Smooth muscle cell (in vitro differentiated cells): ENCODE measurements at regions not wholly inside any gene's neighbourhood (a gene's known extent, or its start where the extent isn't known, plus 50 kb on each side); places are given as distances from the start of the nearest gene placed in this dataset.

Experiments
- DNase-seq: peaks from one replicate; lab custom pipeline; 2025; ENCODE audit not compliant: unreplicated experiment; lab: John Stamatoyannopoulos, UW
- H2AFZ ChIP-seq: fragments of 200-600 bp; sonication (generic); 2 replicates; pipeline ENCODE4 v1.6.0; 2016; ENCODE audit warnings: antibody characterized with exemption, low read depth, mild to moderate bottlenecking
- H3F3A ChIP-seq: fragments of 200-600 bp; sonication (generic); 2 replicates; pipeline ENCODE4 v1.6.0; 2017; ENCODE audit warnings: antibody characterized with exemption, low read depth
- H3K27ac ChIP-seq: fragments of 200-600 bp; sonication (generic); 2 replicates; pipeline ENCODE4 v1.5.1; 2016; ENCODE audit warnings: low read depth, mild to moderate bottlenecking
- H3K27me3 ChIP-seq: fragments of 200-600 bp; sonication (generic); 2 replicates; pipeline ENCODE4 v1.6.1; 2016; ENCODE audit warnings: low read depth, mild to moderate bottlenecking
- H3K36me3 ChIP-seq: fragments of 200-600 bp; sonication (generic); 2 replicates; pipeline ENCODE4 v1.5.1; 2016; ENCODE audit warnings: low read depth
- H3K4me1 ChIP-seq: fragments of 200-600 bp; sonication (generic); 2 replicates; pipeline ENCODE4 v1.5.1; 2016; ENCODE audit warnings: low read depth
- H3K4me2 ChIP-seq: fragments of 200-600 bp; sonication (generic); 2 replicates; pipeline ENCODE4 v1.6.0; 2016; ENCODE audit warnings: mild to moderate bottlenecking
- H3K4me3 ChIP-seq: fragments of 200-600 bp; sonication (generic); 2 replicates; pipeline ENCODE4 v1.5.1; 2016; ENCODE audit warnings: mild to moderate bottlenecking
- H3K79me2 ChIP-seq: fragments of 200-600 bp; sonication (generic); 2 replicates; pipeline ENCODE4 v1.6.0; 2016; ENCODE audit warnings: low read depth, mild to moderate bottlenecking
- H3K9ac ChIP-seq: fragments of 200-600 bp; sonication (generic); 2 replicates; pipeline ENCODE4 v1.6.0; 2016; ENCODE audit warnings: low read depth
- H3K9me3 ChIP-seq: fragments of 200-600 bp; sonication (generic); replicated peaks from 2 replicates; pipeline ENCODE4 v1.5.1; 2016; ENCODE audit warnings: low read depth
- H4K20me1 ChIP-seq: fragments of 200-600 bp; sonication (generic); 2 replicates; pipeline ENCODE4 v1.6.0; 2016; ENCODE audit warnings: low read depth
- WGBS: methylation state at CpG from one replicate; pipeline ENCODE4 v1.1.7; 2016; ENCODE audit warnings: low lambda C conversion rate; 5-methylcytosine and 5-hydroxymethylcytosine counted together
- TF ChIP-seq, protein P1 (sequence below): fragments of 200-600 bp; sonication (generic); IDR thresholded peaks from 2 replicates; pipeline ENCODE4 v1.5.1; 2017; ENCODE audit warnings: borderline replicate concordance, mild to moderate bottlenecking, antibody characterized with exemption; ENCODE audit not compliant: insufficient read depth, poor library complexity, severe bottlenecking

- Histone ChIP-seq H3K79me2 (no peaks in the 10 kb centered on the region), H2AFZ (no peak overlapping the region), H3K27ac (no peak overlapping the region), H3K4me1 (peaks cover 5% of the 10 kb centered on the region), H3K36me3 (no peaks in the 10 kb centered on the region), H3K9ac (no peak overlapping the region), H3K9me3 (no peaks in the 10 kb centered on the region), H3K4me3 (no peak overlapping the region), H3K27me3 (no peaks in the 10 kb centered on the region), H4K20me1 (no peaks in the 10 kb centered on the region), H3K4me2 (no peak overlapping the region), H3F3A (no peaks in the 10 kb centered on the region)
- 39% methylated on average over 1 of the region's 1 CpG for WGBS
- DNase-seq, result no peak
- TF ChIP-seq, protein P1, sequence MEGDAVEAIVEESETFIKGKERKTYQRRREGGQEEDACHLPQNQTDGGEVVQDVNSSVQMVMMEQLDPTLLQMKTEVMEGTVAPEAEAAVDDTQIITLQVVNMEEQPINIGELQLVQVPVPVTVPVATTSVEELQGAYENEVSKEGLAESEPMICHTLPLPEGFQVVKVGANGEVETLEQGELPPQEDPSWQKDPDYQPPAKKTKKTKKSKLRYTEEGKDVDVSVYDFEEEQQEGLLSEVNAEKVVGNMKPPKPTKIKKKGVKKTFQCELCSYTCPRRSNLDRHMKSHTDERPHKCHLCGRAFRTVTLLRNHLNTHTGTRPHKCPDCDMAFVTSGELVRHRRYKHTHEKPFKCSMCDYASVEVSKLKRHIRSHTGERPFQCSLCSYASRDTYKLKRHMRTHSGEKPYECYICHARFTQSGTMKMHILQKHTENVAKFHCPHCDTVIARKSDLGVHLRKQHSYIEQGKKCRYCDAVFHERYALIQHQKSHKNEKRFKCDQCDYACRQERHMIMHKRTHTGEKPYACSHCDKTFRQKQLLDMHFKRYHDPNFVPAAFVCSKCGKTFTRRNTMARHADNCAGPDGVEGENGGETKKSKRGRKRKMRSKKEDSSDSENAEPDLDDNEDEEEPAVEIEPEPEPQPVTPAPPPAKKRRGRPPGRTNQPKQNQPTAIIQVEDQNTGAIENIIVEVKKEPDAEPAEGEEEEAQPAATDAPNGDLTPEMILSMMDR, result no peak
Observed at GRCh38 chr9:73549991-73550390, 398.3 kb downstream of the ANXA1 start.

GRCh38 chr9:73553295-73553694 lies 401.6 kb downstream of the ANXA1 start:
- no peaks in the 10 kb centered on the region for H3K27me3 ChIP-seq
- WGBS, result 61% methylated on average over 3 of the region's 3 CpGs
- H3F3A ChIP-seq, result no peaks in the 10 kb centered on the region
- no peak overlapping the region for H2AFZ ChIP-seq
- no peak for DNase-seq
- H3K27ac ChIP-seq, result no peak overlapping the region
- H3K36me3 ChIP-seq, result no peaks in the 10 kb centered on the region
- no peaks in the 10 kb centered on the region for H4K20me1 ChIP-seq
- H3K79me2 ChIP-seq, result no peaks in the 10 kb centered on the region
- H3K9ac ChIP-seq, result no peak overlapping the region
- H3K9me3 ChIP-seq, result no peaks in the 10 kb centered on the region
- TF ChIP-seq, protein P1, result no peak
- no peak overlapping the region for H3K4me2 ChIP-seq
- peaks cover 2% of the 10 kb centered on the region for H3K4me1 ChIP-seq
- H3K4me3 ChIP-seq, result no peak overlapping the region

DNA sequence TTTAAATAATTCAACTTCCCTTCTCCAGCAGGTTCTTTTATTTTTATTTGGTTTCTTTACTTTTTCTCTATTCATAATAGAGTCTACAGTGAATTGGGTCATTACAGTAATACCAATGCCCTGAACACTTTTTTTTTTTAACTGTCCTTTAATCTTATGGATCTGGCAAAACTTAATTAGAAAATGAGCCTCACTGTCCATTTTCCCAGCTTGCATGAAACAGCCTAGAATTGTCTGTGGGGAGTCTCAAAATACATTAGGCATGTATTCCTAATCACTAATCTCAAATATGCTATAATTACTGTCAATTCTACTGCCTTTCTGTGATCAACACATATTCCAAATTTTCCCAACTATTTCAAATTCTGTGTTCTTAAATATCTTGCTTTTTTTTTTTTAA lies 406.8 kb downstream of the ANXA1 start:
- H3K4me2 ChIP-seq, result no peak overlapping the region

DNA sequence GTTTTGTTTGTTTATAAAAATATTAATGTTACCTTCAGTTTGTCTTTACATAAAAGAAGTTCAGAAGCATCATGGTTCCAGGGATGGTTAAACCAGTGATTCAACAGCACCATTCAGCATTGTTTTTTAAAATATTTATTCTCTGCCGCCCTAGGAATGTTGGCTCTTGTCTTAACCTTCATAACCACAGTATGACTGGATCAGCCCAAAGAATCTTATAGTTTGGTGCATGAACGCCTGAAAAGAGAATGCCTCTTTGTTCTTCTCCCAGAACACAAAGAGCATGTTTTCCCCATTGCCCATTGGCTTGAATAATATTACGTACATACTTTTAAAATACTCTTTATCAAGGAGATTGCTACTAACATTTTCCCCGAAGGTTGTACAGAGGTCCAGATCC lies 413.4 kb downstream of the ANXA1 start:
- Histone ChIP-seq H3F3A (no peaks in the 10 kb centered on the region), H3K79me2 (no peaks in the 10 kb centered on the region), H3K27ac (peak overlapping the region; percentile 11), H3K9ac (no peak overlapping the region), H3K4me3 (no peak overlapping the region), H3K27me3 (no peaks in the 10 kb centered on the region), H3K9me3 (no peaks in the 10 kb centered on the region), H4K20me1 (no peaks in the 10 kb centered on the region), H3K4me2 (no peak overlapping the region), H2AFZ (peak overlapping the region; percentile 63), H3K4me1 (peaks cover 8% of the 10 kb centered on the region), H3K36me3 (no peaks in the 10 kb centered on the region)
- no peak for DNase-seq
- WGBS, result 67% methylated on average over 4 of the region's 4 CpGs
- TF ChIP-seq, protein P1, result no peak

More for the DNA sequence above, 406.8 kb downstream of the ANXA1 start:
- TF ChIP-seq, protein P1, result no peak
- H3K9me3 ChIP-seq, result no peaks in the 10 kb centered on the region
- no peaks in the 10 kb centered on the region for H3K4me1 ChIP-seq
- H2AFZ ChIP-seq, result no peak overlapping the region
- no peak overlapping the region for H3K27ac ChIP-seq
- no peaks in the 10 kb centered on the region for H3K27me3 ChIP-seq
- no peaks in the 10 kb centered on the region for H3F3A ChIP-seq
- no peaks in the 10 kb centered on the region for H3K36me3 ChIP-seq
- H4K20me1 ChIP-seq, result no peaks in the 10 kb centered on the region
- no peak for DNase-seq
- H3K79me2 ChIP-seq, result no peaks in the 10 kb centered on the region
- no peak overlapping the region for H3K9ac ChIP-seq
- no peak overlapping the region for H3K4me3 ChIP-seq
